ENCODE measurements at regions not wholly inside any gene's neighbourhood (a gene's known extent, or its start where the extent isn't known, plus 50 kb on each side); places are given as distances from the start of the nearest gene placed in this dataset.

GRCh38 chr3:30505866-30506520, 100.4 kb upstream of the TGFBR2 start:
- Histone ChIP-seq H3K9me3 (ENCODE audit: low read depth) (no peaks in the 10 kb centered on the region), H3K27me3 (no peaks in the 10 kb centered on the region), H3K4me3 (no peak overlapping the region), H3K36me3 (no peaks in the 10 kb centered on the region), H3K4me1 (ENCODE audit: low read depth) (no peaks in the 10 kb centered on the region), H3K27ac (no peak overlapping the region)
- DNase-seq (ENCODE audit: low read depth in 1 of 2, low spot score in 1 of 2): peak in 1 of 2 donors; percentile 84
- TF ChIP-seq CTCF (IDR thresholded peaks at IDR 0.05; ENCODE audit: low read depth, low read length): no peak

GRCh38 chr3:30508339-30508738, 98.1 kb upstream of the TGFBR2 start:
- no peaks in the 10 kb centered on the region for H3K4me1 ChIP-seq (ENCODE audit: low read depth)
- H3K36me3 ChIP-seq: no peaks in the 10 kb centered on the region
- DNase-seq (ENCODE audit: low read depth in 1 of 2, low spot score in 1 of 2): no peak
- no peaks in the 10 kb centered on the region for H3K9me3 ChIP-seq (ENCODE audit: low read depth)
- no peaks in the 10 kb centered on the region for H3K27me3 ChIP-seq
- no peak overlapping the region for H3K27ac ChIP-seq
- no peak overlapping the region for H3K4me3 ChIP-seq
- TF ChIP-seq CTCF (IDR thresholded peaks at IDR 0.05; ENCODE audit: low read depth, low read length): no peak

- Histone ChIP-seq H3K4me1 (ENCODE audit: low read depth) (no peaks in the 10 kb centered on the region), H3K27me3 (no peaks in the 10 kb centered on the region), H3K9me3 (ENCODE audit: low read depth) (no peaks in the 10 kb centered on the region), H3K36me3 (no peaks in the 10 kb centered on the region), H3K27ac (no peak overlapping the region), H3K4me3 (no peak overlapping the region)
- no peak for TF ChIP-seq CTCF (IDR thresholded peaks at IDR 0.05; ENCODE audit: low read depth, low read length)
- no peak for DNase-seq (ENCODE audit: low read depth in 1 of 2, low spot score in 1 of 2)
Observed at GRCh38 chr3:30510596-30510995, 95.8 kb upstream of the TGFBR2 start.

- Histone ChIP-seq H3K4me1 (ENCODE audit: low read depth) (no peaks in the 10 kb centered on the region), H3K4me3 (no peak overlapping the region), H3K27me3 (no peaks in the 10 kb centered on the region), H3K36me3 (no peaks in the 10 kb centered on the region), H3K27ac (no peak overlapping the region), H3K9me3 (ENCODE audit: low read depth) (no peaks in the 10 kb centered on the region)
- no peak for TF ChIP-seq CTCF (IDR thresholded peaks at IDR 0.05; ENCODE audit: low read depth, low read length)
- DNase-seq (ENCODE audit: low read depth in 1 of 2, low spot score in 1 of 2): peak in 1 of 2 donors; percentile 99
Observed at GRCh38 chr3:30511524-30512251, 94.7 kb upstream of the TGFBR2 start.

GRCh38 chr3:30512576-30512975, 93.8 kb upstream of the TGFBR2 start:
- Histone ChIP-seq H3K4me3 (no peak overlapping the region), H3K9me3 (ENCODE audit: low read depth) (no peaks in the 10 kb centered on the region), H3K4me1 (ENCODE audit: low read depth) (no peaks in the 10 kb centered on the region), H3K27ac (no peak overlapping the region), H3K27me3 (no peaks in the 10 kb centered on the region), H3K36me3 (no peaks in the 10 kb centered on the region)
- DNase-seq (ENCODE audit: low read depth in 1 of 2, low spot score in 1 of 2): no peak
- TF ChIP-seq CTCF (IDR thresholded peaks at IDR 0.05; ENCODE audit: low read depth, low read length): no peak

Measured in cardiac muscle cell (in vitro differentiated cells and primary cell).